Right forelimb (tissue), 1 donor: ENCODE measurements at regions not wholly inside any gene's neighbourhood (a gene's known extent, or its start where the extent isn't known, plus 50 kb on each side); places are given as distances from the start of the nearest gene placed in this dataset.

ENCODE experiments used
- DNase-seq: peaks from one replicate; pipeline ENCODE4 v3.0.0-alpha.2; 2018

- DNase-seq = no peak
Measured at GRCh38 chr7:33821970-33822369, 83.4 kb upstream of the BMPER start.

- DNase-seq = no peak
Measured at GRCh38 chr7:33823913-33824312, 81.4 kb upstream of the BMPER start.

- DNase-seq = no peak
Measured at GRCh38 chr7:33824911-33825459, 80.4 kb upstream of the BMPER start.

GRCh38 chr7:33825644-33826043 is 79.7 kb upstream of the BMPER start:
- no peak for DNase-seq

GRCh38 chr7:33829536-33829935 is 75.8 kb upstream of the BMPER start:
- no peak for DNase-seq

- DNase-seq = no peak
Measured at GRCh38 chr7:33831389-33832141, 73.8 kb upstream of the BMPER start.

GRCh38 chr7:33832271-33832721 is 73.0 kb upstream of the BMPER start:
- DNase-seq = no peak

- DNase-seq = no peak
Measured at GRCh38 chr7:33836797-33837355, 68.5 kb upstream of the BMPER start.

- DNase-seq = no peak
Measured at GRCh38 chr7:33837356-33837851, 67.9 kb upstream of the BMPER start.

GRCh38 chr7:33841031-33841430 is 64.3 kb upstream of the BMPER start:
- DNase-seq = no peak

- no peak for DNase-seq
Measured at GRCh38 chr7:33841705-33842129, 63.6 kb upstream of the BMPER start.

GRCh38 chr7:33842150-33842549 is 63.2 kb upstream of the BMPER start:
- DNase-seq = no peak

GRCh38 chr7:33845991-33846509 is 59.3 kb upstream of the BMPER start:
- no peak for DNase-seq

- no peak for DNase-seq
Measured at GRCh38 chr7:33849004-33849403, 56.3 kb upstream of the BMPER start.

GRCh38 chr7:33849971-33850559 is 55.3 kb upstream of the BMPER start:
- DNase-seq = no peak

- no peak for DNase-seq
Measured at GRCh38 chr7:33850768-33851167, 54.6 kb upstream of the BMPER start.

- no peak for DNase-seq
Measured at GRCh38 chr7:33852838-33853237, 52.5 kb upstream of the BMPER start.

- no peak for DNase-seq
Measured at GRCh38 chr7:33853361-33854062, 51.8 kb upstream of the BMPER start.

GRCh38 chr7:33854178-33854577 is 51.2 kb upstream of the BMPER start:
- DNase-seq = no peak

- no peak for DNase-seq
Measured at GRCh38 chr7:33854801-33855350, 50.5 kb upstream of the BMPER start.
